Kasumi-1 (cell line): ENCODE measurements at regions not wholly inside any gene's neighbourhood (a gene's known extent, or its start where the extent isn't known, plus 50 kb on each side); places are given as distances from the start of the nearest gene placed in this dataset.

Experiments used
- DNase-seq, 2 experiments: peaks; one replicate each; lab custom pipeline; 2025; lab: John Stamatoyannopoulos, UW

- DNase-seq, result no peak
These were observed 177.4 kb downstream of the SEC61B start for GRCh38 chr9:99399474-99399873.

GRCh38 chr9:99400184-99400731 lies 178.2 kb downstream of the SEC61B start:
- no peak for DNase-seq

GRCh38 chr9:99401680-99402504 lies 179.8 kb downstream of the SEC61B start:
- DNase-seq, result no peak

- DNase-seq, result no peak
These were observed 181.3 kb downstream of the SEC61B start for GRCh38 chr9:99403371-99403770.

GRCh38 chr9:99405359-99405758 lies 183.3 kb downstream of the SEC61B start:
- no peak for DNase-seq

GRCh38 chr9:99406939-99407338 lies 184.9 kb downstream of the SEC61B start:
- no peak for DNase-seq

GRCh38 chr9:99411068-99411467 lies 189.0 kb downstream of the SEC61B start:
- DNase-seq, result no peak

GRCh38 chr9:99411479-99412115 lies 189.5 kb downstream of the SEC61B start:
- DNase-seq, result no peak

- DNase-seq, result no peak
These were observed 190.5 kb downstream of the SEC61B start for GRCh38 chr9:99412606-99413005.

GRCh38 chr9:99414321-99414720 lies 192.2 kb downstream of the SEC61B start:
- DNase-seq, result no peak

- DNase-seq, result no peak
These were observed 193.5 kb downstream of the SEC61B start for GRCh38 chr9:99415606-99416005.

GRCh38 chr9:99416007-99416406 lies 193.9 kb downstream of the SEC61B start:
- peak; percentile 33 to 50 for DNase-seq

- no peak for DNase-seq
These were observed 197.0 kb downstream of the SEC61B start for GRCh38 chr9:99419070-99419469.

- DNase-seq, result no peak
These were observed 199.3 kb downstream of the SEC61B start for GRCh38 chr9:99421369-99421768.

- no peak for DNase-seq
These were observed 203.0 kb downstream of the SEC61B start for GRCh38 chr9:99425124-99425523.

GRCh38 chr9:99425923-99426842 lies 204.1 kb downstream of the SEC61B start:
- no peak for DNase-seq

- no peak for DNase-seq
These were observed 205.2 kb downstream of the SEC61B start for GRCh38 chr9:99427260-99427659.

GRCh38 chr9:99430301-99430700 lies 208.2 kb downstream of the SEC61B start:
- peak; percentile 71 to 73 for DNase-seq

GRCh38 chr9:99431103-99431502 lies 209.0 kb downstream of the SEC61B start:
- no peak for DNase-seq

- DNase-seq, result no peak
These were observed 210.0 kb downstream of the SEC61B start for GRCh38 chr9:99432075-99432474.

GRCh38 chr9:99433095-99433494 lies 211.0 kb downstream of the SEC61B start:
- DNase-seq, result no peak

- peak; percentile 33 to 47 for DNase-seq
These were observed 211.5 kb downstream of the SEC61B start for GRCh38 chr9:99433555-99433954.
